Inferior parietal cortex (tissue), 1 donor: ENCODE measurements at regions not wholly inside any gene's neighbourhood (a gene's known extent, or its start where the extent isn't known, plus 50 kb on each side); places are given as distances from the start of the nearest gene placed in this dataset.

Experiments used
- DNase-seq: peaks from one replicate; pipeline ENCODE4 v3.0.0-alpha.2; 2016; ENCODE audit errors: extremely low spot score

GRCh38 chr2:220842901-220843665 is 729.0 kb downstream of the EPHA4 start:
- DNase-seq, result no peak

- DNase-seq, result no peak
Observed at GRCh38 chr2:220845766-220846273, 726.3 kb downstream of the EPHA4 start.

- DNase-seq, result no peak
Observed at GRCh38 chr2:220847006-220847405, 725.1 kb downstream of the EPHA4 start.

GRCh38 chr2:220847589-220847988 is 724.5 kb downstream of the EPHA4 start:
- no peak for DNase-seq

- DNase-seq, result no peak
Observed at GRCh38 chr2:220849433-220849832, 722.7 kb downstream of the EPHA4 start.

- DNase-seq, result no peak
Observed at GRCh38 chr2:220850116-220850515, 722.0 kb downstream of the EPHA4 start.

GRCh38 chr2:220855296-220855695 is 716.8 kb downstream of the EPHA4 start:
- DNase-seq, result no peak

- DNase-seq, result no peak
Observed at GRCh38 chr2:220856486-220856885, 715.6 kb downstream of the EPHA4 start.

- DNase-seq, result no peak
Observed at GRCh38 chr2:220857368-220857767, 714.7 kb downstream of the EPHA4 start.

- no peak for DNase-seq
Observed at GRCh38 chr2:220858101-220858500, 714.0 kb downstream of the EPHA4 start.

GRCh38 chr2:220871909-220872308 is 700.2 kb downstream of the EPHA4 start:
- no peak for DNase-seq

- DNase-seq, result no peak
Observed at GRCh38 chr2:220876080-220876824, 695.9 kb downstream of the EPHA4 start.

GRCh38 chr2:220877491-220877890 is 694.6 kb downstream of the EPHA4 start:
- DNase-seq, result no peak

- DNase-seq, result no peak
Observed at GRCh38 chr2:220877897-220878296, 694.2 kb downstream of the EPHA4 start.

- no peak for DNase-seq
Observed at GRCh38 chr2:220880623-220881596, 691.2 kb downstream of the EPHA4 start.

- DNase-seq, result no peak
Observed at GRCh38 chr2:220882507-220882906, 689.6 kb downstream of the EPHA4 start.

GRCh38 chr2:220885593-220885992 is 686.5 kb downstream of the EPHA4 start:
- no peak for DNase-seq

- no peak for DNase-seq
Observed at GRCh38 chr2:220887271-220887870, 684.7 kb downstream of the EPHA4 start.

GRCh38 chr2:220887876-220888275 is 684.2 kb downstream of the EPHA4 start:
- DNase-seq, result no peak

- DNase-seq, result no peak
Observed at GRCh38 chr2:220890931-220891330, 681.2 kb downstream of the EPHA4 start.

GRCh38 chr2:220891405-220891804 is 680.7 kb downstream of the EPHA4 start:
- DNase-seq, result no peak
